Mucosa of rectum (tissue), 2 donors: ENCODE measurements at regions not wholly inside any gene's neighbourhood (a gene's known extent, or its start where the extent isn't known, plus 50 kb on each side); places are given as distances from the start of the nearest gene placed in this dataset.

Source experiments
- H3K27ac ChIP-seq, 2 donors: one replicate each; pipeline ENCODE4 v1.7.0; 2013; ENCODE audit warnings: inconsistent platforms in 2 of 2, low read depth in 2 of 2, low read length in 2 of 2
- H3K27me3 ChIP-seq, 2 donors: one replicate each; pipeline ENCODE4 v1.7.0; 2013; ENCODE audit warnings: low read length in 2 of 2; ENCODE audit not compliant: control insufficient read depth in 2 of 2, insufficient read depth in 2 of 2
- H3K36me3 ChIP-seq, 2 donors: one replicate each; pipeline ENCODE4 v1.7.0; 2013; ENCODE audit warnings: low read length in 2 of 2; ENCODE audit not compliant: control insufficient read depth in 2 of 2, insufficient read depth in 2 of 2
- H3K4me1 ChIP-seq, 2 donors: one replicate each; pipeline ENCODE4 v1.7.0; 2013; ENCODE audit warnings: low read length in 2 of 2, mild to moderate bottlenecking in 1 of 2; ENCODE audit not compliant: control insufficient read depth in 2 of 2, insufficient read depth in 2 of 2
- H3K4me3 ChIP-seq, 2 donors: one replicate each; pipeline ENCODE4 v1.7.0; 2013; ENCODE audit warnings: low read length in 2 of 2
- H3K9ac ChIP-seq, 2 donors: one replicate each; pipeline ENCODE4 v1.7.0; 2013; ENCODE audit warnings: low read length in 2 of 2, low read depth in 1 of 2, mild to moderate bottlenecking in 1 of 2
- H3K9me3 ChIP-seq, 2 donors: one replicate each; pipeline ENCODE4 v1.7.0; 2013; ENCODE audit warnings: low read length in 2 of 2; ENCODE audit not compliant: control insufficient read depth in 2 of 2
- donor health status: healthy.
- donor health status: Normal muscosa, but diverticular disease.

- H3K27ac ChIP-seq = no peak overlapping the region
- H3K9me3 ChIP-seq = no peaks in the 10 kb centered on the region
- H3K4me3 ChIP-seq = no peak overlapping the region
Observed at GRCh38 chr4:14309431-14309830, 681.9 kb upstream of the BOD1L1 start.

GRCh38 chr4:14313757-14314156 lies 686.2 kb upstream of the BOD1L1 start:
- Histone ChIP-seq H3K9me3 (no peaks in the 10 kb centered on the region), H3K4me1 (no peaks in the 10 kb centered on the region), H3K27me3 (no peaks in the 10 kb centered on the region), H3K36me3 (no peaks in the 10 kb centered on the region), H3K9ac (no peak overlapping the region), H3K4me3 (no peak overlapping the region), H3K27ac (no peak overlapping the region)

More at GRCh38 chr4:14309431-14309830, 681.9 kb upstream of the BOD1L1 start:
- no peaks in the 10 kb centered on the region for H3K4me1 ChIP-seq
- H3K27me3 ChIP-seq = no peaks in the 10 kb centered on the region
- no peak overlapping the region for H3K9ac ChIP-seq
- no peaks in the 10 kb centered on the region for H3K36me3 ChIP-seq

GRCh38 chr4:14315129-14315528 lies 687.2 kb upstream of the CPEB2 start:
- no peaks in the 10 kb centered on the region for H3K36me3 ChIP-seq
- H3K9me3 ChIP-seq = no peaks in the 10 kb centered on the region
- H3K4me3 ChIP-seq = no peak overlapping the region
- no peaks in the 10 kb centered on the region for H3K4me1 ChIP-seq
- no peak overlapping the region for H3K27ac ChIP-seq
- H3K27me3 ChIP-seq = no peaks in the 10 kb centered on the region
- H3K9ac ChIP-seq = no peak overlapping the region

GRCh38 chr4:14317351-14317750 lies 684.9 kb upstream of the CPEB2 start:
- Histone ChIP-seq H3K9me3 (no peaks in the 10 kb centered on the region), H3K36me3 (no peaks in the 10 kb centered on the region), H3K27me3 (no peaks in the 10 kb centered on the region), H3K4me3 (no peak overlapping the region), H3K27ac (no peak overlapping the region), H3K4me1 (no peaks in the 10 kb centered on the region), H3K9ac (no peak overlapping the region)

- H3K36me3 ChIP-seq = no peaks in the 10 kb centered on the region
- H3K4me1 ChIP-seq = no peaks in the 10 kb centered on the region
- H3K4me3 ChIP-seq = no peak overlapping the region
- H3K9me3 ChIP-seq = no peaks in the 10 kb centered on the region
- H3K27ac ChIP-seq = no peak overlapping the region
- H3K27me3 ChIP-seq = no peaks in the 10 kb centered on the region
- no peak overlapping the region for H3K9ac ChIP-seq
Observed at GRCh38 chr4:14318671-14319070, 683.6 kb upstream of the CPEB2 start.

GRCh38 chr4:14321723-14322122 lies 680.6 kb upstream of the CPEB2 start:
- Histone ChIP-seq H3K4me1 (no peaks in the 10 kb centered on the region), H3K9me3 (no peaks in the 10 kb centered on the region), H3K4me3 (no peak overlapping the region), H3K9ac (no peak overlapping the region), H3K27me3 (no peaks in the 10 kb centered on the region), H3K27ac (no peak overlapping the region), H3K36me3 (no peaks in the 10 kb centered on the region)

GRCh38 chr4:14323191-14323590 lies 679.1 kb upstream of the CPEB2 start:
- Histone ChIP-seq H3K27me3 (no peaks in the 10 kb centered on the region), H3K4me1 (no peaks in the 10 kb centered on the region), H3K36me3 (no peaks in the 10 kb centered on the region), H3K27ac (no peak overlapping the region), H3K9me3 (no peaks in the 10 kb centered on the region), H3K9ac (no peak overlapping the region), H3K4me3 (no peak overlapping the region)

GRCh38 chr4:14329228-14329627 lies 673.1 kb upstream of the CPEB2 start:
- H3K9me3 ChIP-seq = no peaks in the 10 kb centered on the region
- no peak overlapping the region for H3K27ac ChIP-seq

GRCh38 chr4:14333616-14334015 lies 668.7 kb upstream of the CPEB2 start:
- Histone ChIP-seq H3K9ac (no peak overlapping the region), H3K36me3 (no peaks in the 10 kb centered on the region), H3K9me3 (no peaks in the 10 kb centered on the region), H3K27ac (no peak overlapping the region), H3K4me3 (no peak overlapping the region), H3K27me3 (no peaks in the 10 kb centered on the region), H3K4me1 (no peaks in the 10 kb centered on the region)

More at GRCh38 chr4:14329228-14329627, 673.1 kb upstream of the CPEB2 start:
- Histone ChIP-seq H3K4me1 (no peaks in the 10 kb centered on the region), H3K27me3 (no peaks in the 10 kb centered on the region), H3K36me3 (no peaks in the 10 kb centered on the region), H3K9ac (no peak overlapping the region), H3K4me3 (no peak overlapping the region)

- Histone ChIP-seq H3K27me3 (no peaks in the 10 kb centered on the region), H3K36me3 (no peaks in the 10 kb centered on the region), H3K4me3 (no peak overlapping the region), H3K9ac (no peak overlapping the region), H3K27ac (no peak overlapping the region), H3K9me3 (no peaks in the 10 kb centered on the region), H3K4me1 (no peaks in the 10 kb centered on the region)
Observed at GRCh38 chr4:14334166-14334565, 668.1 kb upstream of the CPEB2 start.

- Histone ChIP-seq H3K27ac (no peak overlapping the region), H3K9ac (no peak overlapping the region), H3K27me3 (no peaks in the 10 kb centered on the region), H3K9me3 (no peaks in the 10 kb centered on the region), H3K36me3 (no peaks in the 10 kb centered on the region), H3K4me3 (no peak overlapping the region), H3K4me1 (no peaks in the 10 kb centered on the region)
Observed at GRCh38 chr4:14335872-14336271, 666.4 kb upstream of the CPEB2 start.
